Activated CD4-positive, alpha-beta T cell treated with anti-CD3 and anti-CD28 coated beads for 36 hours (primary cell): ENCODE measurements at regions not wholly inside any gene's neighbourhood (a gene's known extent, or its start where the extent isn't known, plus 50 kb on each side); places are given as distances from the start of the nearest gene placed in this dataset.

Source experiments
- ATAC-seq: fragments of 200-7000 bp; cut with Tn5 transposase; one replicate; pipeline ENCODE4 v1.10.0; 2021; ENCODE audit warnings: mild to moderate bottlenecking, moderate library complexity
- CTCF ChIA-PET: fragments of 350-600 bp; sonication (Branson Sonifier 250); formaldehyde crosslinking; loops from one replicate; lab custom pipeline; 2021; ENCODE audit warnings: antibody characterized with exemption; lab: Charles Lee
- POLR2A ChIA-PET: fragments of 350-600 bp; sonication (Branson Sonifier 250); formaldehyde crosslinking; loops from one replicate; lab custom pipeline; 2021; ENCODE audit warnings: antibody characterized with exemption, inconsistent platforms; lab: Charles Lee
- DNase-seq: peaks from one replicate; pipeline ENCODE4 v3.0.0-alpha.2; 2020
- H3K27ac Mint-ChIP-seq: one replicate; pipeline ENCODE4 v1.8.0; 2021; ENCODE audit warnings: mixed read lengths
- H3K27me3 Mint-ChIP-seq: one replicate; pipeline ENCODE4 v1.8.0; 2021; ENCODE audit warnings: mixed read lengths
- H3K36me3 Mint-ChIP-seq: one replicate; pipeline ENCODE4 v1.8.0; 2021; ENCODE audit warnings: low read depth, mixed read lengths
- H3K4me1 Mint-ChIP-seq: one replicate; pipeline ENCODE4 v1.8.0; 2021; ENCODE audit warnings: mixed read lengths
- H3K4me3 Mint-ChIP-seq: one replicate; pipeline ENCODE4 v1.8.0; 2021; ENCODE audit warnings: mild to moderate bottlenecking, moderate library complexity, mixed read lengths
- H3K9me3 Mint-ChIP-seq: one replicate; pipeline ENCODE4 v1.8.0; 2021; ENCODE audit warnings: low read depth, mixed read lengths
- intact Hi-C, 2 experiments: fragments of 100-400 bp; cut with DNase I in 1 of 2; cut with micrococcal nuclease in 1 of 2; formaldehyde crosslinking; loops; one replicate each; pipeline versions ENCODE4 v1.14.2 to v1.15.1; 2022 to 2024; cut with DNase I, micrococcal nuclease

GRCh38 chr2:150046810-150047209, 440.7 kb downstream of the RND3 start:
- peaks cover 4% of the 10 kb centered on the region for H3K9me3 Mint-ChIP-seq
- H3K4me1 Mint-ChIP-seq: no peaks in the 10 kb centered on the region
- H3K27ac Mint-ChIP-seq: no peak overlapping the region
- POLR2A ChIA-PET: no interaction called here
- ATAC-seq (no peak), DNase-seq (no peak)
- H3K27me3 Mint-ChIP-seq: no peaks in the 10 kb centered on the region
- intact Hi-C loops: no loop called here
- CTCF ChIA-PET: no interaction called here
- no peak overlapping the region for H3K4me3 Mint-ChIP-seq
- H3K36me3 Mint-ChIP-seq: no peaks in the 10 kb centered on the region

- DNase-seq: no peak
- no peak overlapping the region for H3K4me3 Mint-ChIP-seq
- POLR2A ChIA-PET: no interaction called here
- peaks cover 4% of the 10 kb centered on the region for H3K9me3 Mint-ChIP-seq
- CTCF ChIA-PET: no interaction called here
- intact Hi-C loops: no loop called here
- H3K4me1 Mint-ChIP-seq: no peaks in the 10 kb centered on the region
- ATAC-seq: no peak
- H3K27me3 Mint-ChIP-seq: no peaks in the 10 kb centered on the region
- no peak overlapping the region for H3K27ac Mint-ChIP-seq
- H3K36me3 Mint-ChIP-seq: no peaks in the 10 kb centered on the region
Measured at GRCh38 chr2:150046211-150046610, 441.3 kb downstream of the RND3 start.

- intact Hi-C loops: no loop called here
- ChIA-PET CTCF (no interaction called here), POLR2A (no interaction called here)
- DNase-seq: no peak
- H3K9me3 Mint-ChIP-seq: peaks cover 4% of the 10 kb centered on the region
- no peaks in the 10 kb centered on the region for H3K4me1 Mint-ChIP-seq
- H3K4me3 Mint-ChIP-seq: no peak overlapping the region
- no peaks in the 10 kb centered on the region for H3K27me3 Mint-ChIP-seq
- no peak overlapping the region for H3K27ac Mint-ChIP-seq
- ATAC-seq: no peak
- H3K36me3 Mint-ChIP-seq: no peaks in the 10 kb centered on the region
Measured at GRCh38 chr2:150045601-150046000, 441.9 kb downstream of the RND3 start.

- ATAC-seq (no peak), DNase-seq (no peak)
- ChIA-PET CTCF (interaction anchor here (0.7 to 1.0 kb wide), 2 partner anchors 10 to 269 kb away, joined by 3 read pairs; no protein-coding TSS in a partner anchor), POLR2A (no interaction called here)
- Mint-ChIP-seq H3K9me3 (peaks cover 2% of the 10 kb centered on the region), H3K4me1 (no peaks in the 10 kb centered on the region), H3K27ac (no peak overlapping the region), H3K27me3 (no peaks in the 10 kb centered on the region), H3K36me3 (no peaks in the 10 kb centered on the region), H3K4me3 (no peak overlapping the region)
- intact Hi-C loops: no loop called here
Measured at GRCh38 chr2:150043172-150043500, 444.3 kb downstream of the RND3 start.

GRCh38 chr2:150042500-150043171, 444.8 kb downstream of the RND3 start:
- no peaks in the 10 kb centered on the region for H3K36me3 Mint-ChIP-seq
- H3K4me3 Mint-ChIP-seq: no peak overlapping the region
- POLR2A ChIA-PET: no interaction called here
- ATAC-seq: no peak
- no peaks in the 10 kb centered on the region for H3K27me3 Mint-ChIP-seq
- H3K9me3 Mint-ChIP-seq: peaks cover 2% of the 10 kb centered on the region
- no peak overlapping the region for H3K27ac Mint-ChIP-seq
- DNase-seq: no peak
- intact Hi-C loops: no loop called here
- H3K4me1 Mint-ChIP-seq: no peaks in the 10 kb centered on the region
- CTCF ChIA-PET: interaction anchor here (0.7 to 1.0 kb wide), 2 partner anchors 9 to 269 kb away, joined by 3 read pairs; no protein-coding TSS in a partner anchor

- no peaks in the 10 kb centered on the region for H3K27me3 Mint-ChIP-seq
- intact Hi-C loops: no loop called here
- no peak for DNase-seq
- ATAC-seq: no peak
- ChIA-PET POLR2A (interaction anchor here (0.6 kb wide), 1 partner anchor 193 kb away, joined by 3 read pairs; no protein-coding TSS in a partner anchor), CTCF (no interaction called here)
- H3K4me1 Mint-ChIP-seq: no peaks in the 10 kb centered on the region
- no peak overlapping the region for H3K4me3 Mint-ChIP-seq
- no peak overlapping the region for H3K27ac Mint-ChIP-seq
- peaks cover 2% of the 10 kb centered on the region for H3K9me3 Mint-ChIP-seq
- no peaks in the 10 kb centered on the region for H3K36me3 Mint-ChIP-seq
Measured at GRCh38 chr2:150041722-150042425, 445.6 kb downstream of the RND3 start.

- Mint-ChIP-seq H3K9me3 (no peaks in the 10 kb centered on the region), H3K36me3 (no peaks in the 10 kb centered on the region), H3K27ac (no peak overlapping the region), H3K4me3 (no peak overlapping the region), H3K4me1 (no peaks in the 10 kb centered on the region), H3K27me3 (no peaks in the 10 kb centered on the region)
- intact Hi-C loops: no loop called here
- no peak for ATAC-seq
- ChIA-PET POLR2A (no interaction called here), CTCF (interaction anchor here (0.7 to 1.3 kb wide), 2 partner anchors 16 to 44 kb away, joined by 3 read pairs; no protein-coding TSS in a partner anchor)
- DNase-seq: no peak
Measured at GRCh38 chr2:150036622-150037021, 449.0 kb upstream of the MMADHC start.

GRCh38 chr2:150034665-150035064, 447.1 kb upstream of the MMADHC start:
- H3K4me3 Mint-ChIP-seq: no peak overlapping the region
- no peaks in the 10 kb centered on the region for H3K27me3 Mint-ChIP-seq
- ChIA-PET CTCF (interaction anchor here (0.7 kb wide), 1 partner anchor 14 kb away, joined by 3 read pairs; no protein-coding TSS in a partner anchor), POLR2A (no interaction called here)
- no peak for DNase-seq
- intact Hi-C loops: no loop called here
- no peak for ATAC-seq
- no peak overlapping the region for H3K27ac Mint-ChIP-seq
- no peaks in the 10 kb centered on the region for H3K4me1 Mint-ChIP-seq
- no peaks in the 10 kb centered on the region for H3K36me3 Mint-ChIP-seq
- H3K9me3 Mint-ChIP-seq: no peaks in the 10 kb centered on the region

GRCh38 chr2:150030436-150031190, 443.0 kb upstream of the MMADHC start:
- Mint-ChIP-seq H3K27me3 (no peaks in the 10 kb centered on the region), H3K4me1 (no peaks in the 10 kb centered on the region), H3K4me3 (no peak overlapping the region), H3K36me3 (no peaks in the 10 kb centered on the region), H3K27ac (no peak overlapping the region), H3K9me3 (no peaks in the 10 kb centered on the region)
- ChIA-PET CTCF (no interaction called here), POLR2A (no interaction called here)
- intact Hi-C loops: no loop called here
- ATAC-seq (no peak), DNase-seq (no peak)

- POLR2A ChIA-PET: no interaction called here
Measured at GRCh38 chr2:150028322-150028721, 440.7 kb upstream of the MMADHC start.

GRCh38 chr2:150027164-150027563, 439.6 kb upstream of the MMADHC start:
- Mint-ChIP-seq H3K27me3 (no peaks in the 10 kb centered on the region), H3K36me3 (no peaks in the 10 kb centered on the region), H3K4me3 (no peak overlapping the region), H3K9me3 (no peaks in the 10 kb centered on the region), H3K27ac (no peak overlapping the region), H3K4me1 (no peaks in the 10 kb centered on the region)
- ChIA-PET CTCF (no interaction called here), POLR2A (no interaction called here)
- ATAC-seq (no peak), DNase-seq (no peak)
- intact Hi-C loops: no loop called here

More at GRCh38 chr2:150028322-150028721, 440.7 kb upstream of the MMADHC start:
- no peak for DNase-seq
- CTCF ChIA-PET: no interaction called here
- no peaks in the 10 kb centered on the region for H3K4me1 Mint-ChIP-seq
- H3K9me3 Mint-ChIP-seq: no peaks in the 10 kb centered on the region
- H3K27me3 Mint-ChIP-seq: no peaks in the 10 kb centered on the region
- H3K4me3 Mint-ChIP-seq: no peak overlapping the region
- no peaks in the 10 kb centered on the region for H3K36me3 Mint-ChIP-seq
- intact Hi-C loops: no loop called here
- no peak for ATAC-seq
- H3K27ac Mint-ChIP-seq: no peak overlapping the region
